SK-N-SH treated with all-trans-retinoic acid at 6 μM for 48 hours (cell line): ENCODE measurements at regions not wholly inside any gene's neighbourhood (a gene's known extent, or its start where the extent isn't known, plus 50 kb on each side); places are given as distances from the start of the nearest gene placed in this dataset.
A peak's percentile ranks its signal among the peaks of the same experiment; 100 is the strongest.
"Not testable (repeated sequence)": the region's sequence is repeated elsewhere in the genome, so short reads cannot be mapped to it uniquely, and the experiment has no call there.

Source experiments
- ATAC-seq: fragments of 200-7000 bp; cut with Tn5 transposase; 3 replicates; pipeline ENCODE4 v1.9.1; 2020; ENCODE audit warnings: mild to moderate bottlenecking, moderate library complexity
- CSDC2 ChIP-seq: fragments of 250-450 bp; sonication (Bioruptor Pico); IDR thresholded peaks from 2 replicates; pipeline ENCODE4 v1.5.0; 2020; ENCODE audit warnings: mild to moderate bottlenecking, moderate library complexity
- CSRNP3 ChIP-seq: fragments of 250-450 bp; sonication (Bioruptor Pico); IDR thresholded peaks from 2 replicates; pipeline ENCODE4 v1.5.1; 2021; ENCODE audit warnings: mild to moderate bottlenecking, moderate library complexity
- ESRRG ChIP-seq: fragments of 250-450 bp; sonication (Bioruptor Pico); IDR thresholded peaks from 2 replicates; pipeline ENCODE4 v1.6.1; 2021; ENCODE audit warnings: mild to moderate bottlenecking
- OSR1 ChIP-seq: fragments of 250-450 bp; sonication (Bioruptor Pico); IDR thresholded peaks from 2 replicates; pipeline ENCODE4 v1.8.0; 2022; ENCODE audit warnings: moderate library complexity, mild to moderate bottlenecking, inconsistent platforms
- RARB ChIP-seq: fragments of 250-450 bp; sonication (Bioruptor Pico); IDR thresholded peaks from 2 replicates; pipeline ENCODE4 v1.8.0; 2021; ENCODE audit warnings: mild to moderate bottlenecking, moderate library complexity
- TCF4 ChIP-seq: fragments of 250-450 bp; sonication (Bioruptor Pico); IDR thresholded peaks from 2 replicates; pipeline ENCODE4 v1.8.0; 2021; ENCODE audit warnings: mild to moderate bottlenecking, moderate library complexity, borderline replicate concordance
- TOX ChIP-seq: fragments of 250-450 bp; sonication (Bioruptor Pico); IDR thresholded peaks from 2 replicates; pipeline ENCODE4 v1.8.0; 2021; ENCODE audit warnings: mild to moderate bottlenecking, moderate library complexity, borderline replicate concordance
- TSHZ2 ChIP-seq: fragments of 250-450 bp; sonication (Bioruptor Pico); IDR thresholded peaks from 2 replicates; pipeline ENCODE4 v1.5.0; 2020; ENCODE audit warnings: mild to moderate bottlenecking, moderate library complexity
- ZFP30 ChIP-seq: fragments of 450-650 bp; formaldehyde crosslinking; IDR thresholded peaks from 2 replicates; pipeline ENCODE4 v1.5.0; 2022; ENCODE audit warnings: mild to moderate bottlenecking, moderate library complexity
- ZNF565 ChIP-seq: fragments of 450-650 bp; formaldehyde crosslinking; conservative IDR thresholded peaks from 2 replicates; pipeline ENCODE4 v1.5.0; 2020; ENCODE audit warnings: low read depth, mild to moderate bottlenecking, moderate library complexity
- ZNF70 ChIP-seq: fragments of 450-650 bp; formaldehyde crosslinking; IDR thresholded peaks from 2 replicates; pipeline ENCODE4 v1.5.0; 2020; ENCODE audit warnings: mild to moderate bottlenecking, moderate library complexity
- ZNF8 ChIP-seq: fragments of 450-650 bp; formaldehyde crosslinking; IDR thresholded peaks from 2 replicates; pipeline ENCODE4 v1.5.0; 2020; ENCODE audit warnings: mild to moderate bottlenecking, moderate library complexity
- TF ChIP-seq, protein P1 (sequence below): fragments of 250-450 bp; sonication (Bioruptor Pico); IDR thresholded peaks from 2 replicates; pipeline ENCODE4 v1.8.0; 2021; ENCODE audit warnings: low read depth, mild to moderate bottlenecking, moderate library complexity, borderline replicate concordance
- TF ChIP-seq, protein P2 (sequence below): fragments of 250-450 bp; sonication (Bioruptor Pico); IDR thresholded peaks from 2 replicates; pipeline ENCODE4 v1.8.0; 2020; ENCODE audit warnings: mild to moderate bottlenecking, moderate library complexity, borderline replicate concordance
- TF ChIP-seq, protein P3 (sequence below): fragments of 250-450 bp; sonication (Bioruptor Pico); IDR thresholded peaks from 2 replicates; pipeline ENCODE4 v1.5.1; 2020; ENCODE audit warnings: low read depth, mild to moderate bottlenecking, moderate library complexity

DNA sequence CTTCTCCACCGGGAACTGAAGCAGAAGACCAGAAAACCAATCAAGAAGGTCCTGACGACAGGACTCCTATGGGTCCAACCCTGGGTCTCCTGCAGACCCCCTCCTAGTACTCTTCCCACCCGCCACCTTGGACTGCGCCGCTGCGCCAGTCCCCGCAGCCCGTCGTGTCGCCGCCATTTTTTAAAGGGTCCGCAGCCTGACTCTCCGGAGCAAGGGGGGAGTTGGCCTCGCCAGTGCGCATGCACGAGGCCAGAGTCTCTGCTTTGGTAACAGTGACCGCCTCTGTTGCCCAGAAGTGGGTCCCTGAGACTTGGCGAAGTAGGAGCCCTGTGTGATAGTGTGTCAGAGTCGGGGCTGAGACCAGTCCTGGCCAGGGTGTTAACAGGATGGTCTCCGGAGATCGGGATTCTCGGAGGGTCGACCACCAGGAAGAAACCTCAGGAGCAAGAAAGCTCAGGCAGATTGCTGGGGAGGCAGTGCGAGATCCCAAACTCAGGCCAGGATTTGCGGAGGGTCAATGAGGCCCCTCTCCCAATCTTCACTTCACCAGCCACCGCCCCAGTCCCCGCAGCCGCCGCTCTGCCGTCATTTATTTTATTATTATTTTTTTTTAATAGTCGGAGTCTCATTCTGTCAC, 612.5 kb downstream of the KCNJ18 start (continued):
- TF ChIP-seq TSHZ2 (CRISPR knock-in tag) (no peak), ZNF8 (no peak), ZNF565 (CRISPR knock-in tag) (no peak), CSRNP3 (CRISPR knock-in tag) (no peak), TOX (no peak), OSR1 (CRISPR knock-in tag) (no peak), ESRRG (CRISPR knock-in tag) (no peak), TCF4 (CRISPR knock-in tag) (no peak), CSDC2 (CRISPR knock-in tag) (no peak)
- TF ChIP-seq, protein P1, sequence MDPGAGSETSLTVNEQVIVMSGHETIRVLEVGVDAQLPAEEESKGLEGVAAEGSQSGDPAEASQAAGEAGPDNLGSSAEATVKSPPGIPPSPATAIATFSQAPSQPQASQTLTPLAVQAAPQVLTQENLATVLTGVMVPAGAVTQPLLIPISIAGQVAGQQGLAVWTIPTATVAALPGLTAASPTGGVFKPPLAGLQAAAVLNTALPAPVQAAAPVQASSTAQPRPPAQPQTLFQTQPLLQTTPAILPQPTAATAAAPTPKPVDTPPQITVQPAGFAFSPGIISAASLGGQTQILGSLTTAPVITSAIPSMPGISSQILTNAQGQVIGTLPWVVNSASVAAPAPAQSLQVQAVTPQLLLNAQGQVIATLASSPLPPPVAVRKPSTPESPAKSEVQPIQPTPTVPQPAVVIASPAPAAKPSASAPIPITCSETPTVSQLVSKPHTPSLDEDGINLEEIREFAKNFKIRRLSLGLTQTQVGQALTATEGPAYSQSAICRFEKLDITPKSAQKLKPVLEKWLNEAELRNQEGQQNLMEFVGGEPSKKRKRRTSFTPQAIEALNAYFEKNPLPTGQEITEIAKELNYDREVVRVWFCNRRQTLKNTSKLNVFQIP (CRISPR knock-in tag) = no peak

DNA sequence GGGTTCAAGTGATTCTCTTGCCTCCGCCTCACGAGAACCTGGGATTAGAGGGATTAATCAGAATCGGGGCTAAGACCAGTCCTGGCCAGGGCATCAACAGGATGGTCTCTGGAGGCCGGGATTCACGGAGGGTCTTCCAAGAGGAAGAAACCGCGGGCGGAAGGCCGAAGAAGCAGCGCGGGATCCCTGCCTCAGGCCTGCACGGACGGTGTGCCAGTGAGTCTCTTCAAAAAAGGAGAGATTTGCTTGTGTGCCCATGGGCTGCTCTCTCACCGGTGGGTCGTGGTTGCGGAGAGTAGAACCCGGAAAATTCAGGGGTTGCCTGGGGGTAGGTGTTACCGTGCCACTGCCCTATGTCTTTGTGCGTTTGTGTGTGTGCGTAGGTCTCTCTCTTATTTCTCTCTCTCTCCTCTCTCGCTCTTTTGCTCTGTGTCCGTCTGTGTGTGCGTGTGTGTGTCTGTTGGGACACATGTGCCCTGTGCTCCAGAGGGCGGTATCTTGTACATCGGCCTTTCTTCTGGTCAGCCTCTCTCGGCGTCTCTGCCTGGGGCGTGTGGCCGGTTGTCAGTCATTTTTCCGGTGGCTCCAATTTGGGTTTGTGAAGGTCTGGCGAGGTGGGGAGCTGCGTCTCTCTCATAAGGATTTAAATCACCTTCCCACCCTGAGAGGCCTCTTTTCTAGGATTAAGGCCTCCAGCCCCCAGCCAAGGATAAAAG, 613.2 kb downstream of the KCNJ18 start:
- TF ChIP-seq RARB = no peak
- TF ChIP-seq, protein P2, sequence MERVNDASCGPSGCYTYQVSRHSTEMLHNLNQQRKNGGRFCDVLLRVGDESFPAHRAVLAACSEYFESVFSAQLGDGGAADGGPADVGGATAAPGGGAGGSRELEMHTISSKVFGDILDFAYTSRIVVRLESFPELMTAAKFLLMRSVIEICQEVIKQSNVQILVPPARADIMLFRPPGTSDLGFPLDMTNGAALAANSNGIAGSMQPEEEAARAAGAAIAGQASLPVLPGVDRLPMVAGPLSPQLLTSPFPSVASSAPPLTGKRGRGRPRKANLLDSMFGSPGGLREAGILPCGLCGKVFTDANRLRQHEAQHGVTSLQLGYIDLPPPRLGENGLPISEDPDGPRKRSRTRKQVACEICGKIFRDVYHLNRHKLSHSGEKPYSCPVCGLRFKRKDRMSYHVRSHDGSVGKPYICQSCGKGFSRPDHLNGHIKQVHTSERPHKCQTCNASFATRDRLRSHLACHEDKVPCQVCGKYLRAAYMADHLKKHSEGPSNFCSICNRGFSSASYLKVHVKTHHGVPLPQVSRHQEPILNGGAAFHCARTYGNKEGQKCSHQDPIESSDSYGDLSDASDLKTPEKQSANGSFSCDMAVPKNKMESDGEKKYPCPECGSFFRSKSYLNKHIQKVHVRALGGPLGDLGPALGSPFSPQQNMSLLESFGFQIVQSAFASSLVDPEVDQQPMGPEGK (CRISPR knock-in tag) = no peak
- TF ChIP-seq, all 23 proteins: peak for 0
- no peak for ATAC-seq

DNA sequence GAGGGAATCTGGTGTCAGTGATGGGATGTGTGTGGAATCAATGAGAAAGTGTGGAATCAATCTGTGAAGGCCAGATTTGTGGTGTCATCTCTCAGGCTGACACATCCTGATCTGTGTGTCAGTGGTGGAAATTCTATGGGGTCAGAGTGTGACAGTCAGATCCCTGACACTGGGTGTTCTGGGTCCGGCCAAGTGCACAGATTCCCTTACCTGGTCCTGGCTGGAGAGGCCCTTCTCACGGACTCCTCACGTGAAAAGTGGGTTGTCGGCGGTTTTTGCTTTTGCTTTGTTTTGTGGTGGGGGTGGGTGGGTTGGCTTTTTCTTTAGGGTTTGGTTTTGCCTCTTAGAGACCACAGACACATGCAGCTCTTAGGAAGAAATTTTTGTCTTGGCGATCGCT, 618.0 kb downstream of the KCNJ18 start:
- not testable (repeated sequence) for ATAC-seq

DNA sequence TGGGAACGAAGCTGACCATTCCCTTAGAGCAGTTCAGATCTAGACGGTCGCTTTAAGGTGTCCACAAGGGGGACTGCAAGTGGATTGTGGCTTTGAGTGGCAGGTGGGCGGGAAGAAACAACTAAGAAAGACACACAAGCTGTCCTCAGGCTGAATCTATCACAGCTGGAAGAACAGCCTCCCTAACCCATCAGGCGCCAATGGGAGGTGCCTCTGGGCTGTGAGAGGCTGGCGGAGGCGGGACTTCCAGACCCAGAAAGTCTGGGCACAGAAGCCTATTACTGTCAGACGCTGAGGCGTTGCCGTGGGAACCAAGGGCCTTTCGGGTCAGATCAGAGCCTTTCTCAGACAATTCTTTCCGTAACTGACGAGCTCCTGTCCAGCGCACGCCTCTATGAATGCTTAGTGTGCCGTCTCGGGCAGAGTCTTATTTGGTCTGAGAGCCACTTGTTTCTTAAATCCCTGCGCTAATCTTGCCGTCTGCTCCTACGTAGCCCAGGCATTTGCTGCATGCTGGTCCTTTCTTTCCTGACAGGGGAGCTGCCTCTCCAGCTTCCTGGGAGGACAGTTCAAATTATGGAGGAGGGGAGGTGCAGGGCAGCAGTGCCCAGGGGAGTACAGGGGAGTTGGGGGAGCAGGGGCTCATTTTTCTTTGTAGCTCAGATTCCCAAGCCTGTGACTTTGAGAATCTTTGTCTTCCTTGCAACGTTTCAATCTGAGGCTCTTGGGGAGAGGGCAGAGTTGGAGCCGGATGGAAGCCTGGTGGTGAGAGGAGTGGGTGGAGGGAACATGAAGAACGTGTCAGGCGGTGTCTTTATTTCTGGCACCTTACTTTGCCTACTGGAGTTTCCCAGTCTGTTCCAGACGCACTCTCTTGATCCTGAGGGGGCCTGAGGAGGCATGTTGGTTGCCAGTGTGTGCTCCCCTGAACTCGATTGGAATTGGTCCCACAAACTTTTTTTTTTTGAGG, 618.7 kb downstream of the KCNJ18 start:
- no peak for TF ChIP-seq ZFP30 (CRISPR knock-in tag)
- TF ChIP-seq OSR1 (CRISPR knock-in tag) = no peak
- no peak for TF ChIP-seq TSHZ2 (CRISPR knock-in tag)
- TF ChIP-seq RARB = no peak
- TF ChIP-seq, protein P3, sequence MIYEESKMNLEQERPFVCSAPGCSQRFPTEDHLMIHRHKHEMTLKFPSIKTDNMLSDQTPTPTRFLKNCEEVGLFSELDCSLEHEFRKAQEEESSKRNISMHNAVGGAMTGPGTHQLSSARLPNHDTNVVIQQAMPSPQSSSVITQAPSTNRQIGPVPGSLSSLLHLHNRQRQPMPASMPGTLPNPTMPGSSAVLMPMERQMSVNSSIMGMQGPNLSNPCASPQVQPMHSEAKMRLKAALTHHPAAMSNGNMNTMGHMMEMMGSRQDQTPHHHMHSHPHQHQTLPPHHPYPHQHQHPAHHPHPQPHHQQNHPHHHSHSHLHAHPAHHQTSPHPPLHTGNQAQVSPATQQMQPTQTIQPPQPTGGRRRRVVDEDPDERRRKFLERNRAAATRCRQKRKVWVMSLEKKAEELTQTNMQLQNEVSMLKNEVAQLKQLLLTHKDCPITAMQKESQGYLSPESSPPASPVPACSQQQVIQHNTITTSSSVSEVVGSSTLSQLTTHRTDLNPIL (CRISPR knock-in tag) = no peak
- no peak for TF ChIP-seq ZNF70 (CRISPR knock-in tag)
- TF ChIP-seq, protein P2 (CRISPR knock-in tag) = no peak
- TF ChIP-seq, all 23 proteins: peak for 0
- ATAC-seq = peak; percentile 93

GRCh38 chr17:22321001-22321400, 628.7 kb downstream of the KCNJ18 start:
- ATAC-seq = not testable (repeated sequence)
